Vagina (tissue), 2 donors: ENCODE measurements at regions not wholly inside any gene's neighbourhood (a gene's known extent, or its start where the extent isn't known, plus 50 kb on each side); places are given as distances from the start of the nearest gene placed in this dataset.

Experiments
- DNase-seq, 2 donors: peaks; one replicate each; pipeline ENCODE4 v3.0.0-alpha.2; 2017; ENCODE audit errors: extremely low spot score in 2 of 2
- H3K27ac ChIP-seq: fragments of 200-600 bp; sonication (generic); one replicate; pipeline ENCODE4 v1.5.1; 2019
- H3K27me3 ChIP-seq: fragments of 200-600 bp; sonication (generic); one replicate; pipeline ENCODE4 v1.5.1; 2019
- H3K36me3 ChIP-seq, 2 donors: fragments of 200-600 bp; sonication (generic); one replicate each; pipeline ENCODE4 v1.5.1; 2017 to 2019
- H3K4me1 ChIP-seq: fragments of 200-600 bp; sonication (generic); one replicate; pipeline ENCODE4 v1.5.1; 2019
- H3K4me3 ChIP-seq, 2 donors: fragments of 200-600 bp; sonication (generic); 1 replicate in 1 of 2; 2 replicates in 1 of 2; pipeline ENCODE4 v1.5.1; 2016 to 2019
- H3K9me3 ChIP-seq: fragments of 200-600 bp; sonication (generic); one replicate; pipeline ENCODE4 v1.5.1; 2019
- POLR2A ChIP-seq, 2 donors: fragments of 450-650 bp; IDR thresholded peaks; one replicate each; pipeline ENCODE4 v1.6.1; 2017; ENCODE audit warnings: antibody characterized with exemption in 2 of 2, mild to moderate bottlenecking in 2 of 2, moderate library complexity in 2 of 2
- POLR2AphosphoS5 ChIP-seq, 2 donors: sonication (generic); formaldehyde crosslinking; IDR thresholded peaks; one replicate each; pipeline ENCODE4 v1.9.0; 2017; ENCODE audit warnings: antibody characterized with exemption in 2 of 2, mild to moderate bottlenecking in 2 of 2, low read depth in 1 of 2; ENCODE audit not compliant: insufficient read depth in 1 of 2
- intact Hi-C: fragments of 100-400 bp; cut with DNase I; formaldehyde crosslinking; loops from one replicate; pipeline ENCODE4 v1.15.1; 2023
- TF ChIP-seq, protein P1 (sequence below), 3 experiments: fragments of 450-650 bp in 2 of 3; fragments of 200-600 bp in 1 of 3; sonication (generic) in 1 of 3; IDR thresholded peaks; one replicate each; pipeline ENCODE4 v1.5.1; 2017 to 2019; ENCODE audit warnings: antibody characterized with exemption in 3 of 3, mild to moderate bottlenecking in 2 of 3, moderate library complexity in 2 of 3

- no peak for DNase-seq
- no peak overlapping the region for H3K4me3 ChIP-seq
- no peak overlapping the region for H3K27ac ChIP-seq
- intact Hi-C loops = no loop called here
- H3K9me3 ChIP-seq = no peaks in the 10 kb centered on the region
- H3K27me3 ChIP-seq = no peaks in the 10 kb centered on the region
- no peaks in the 10 kb centered on the region for H3K4me1 ChIP-seq
- TF ChIP-seq, protein P1, sequence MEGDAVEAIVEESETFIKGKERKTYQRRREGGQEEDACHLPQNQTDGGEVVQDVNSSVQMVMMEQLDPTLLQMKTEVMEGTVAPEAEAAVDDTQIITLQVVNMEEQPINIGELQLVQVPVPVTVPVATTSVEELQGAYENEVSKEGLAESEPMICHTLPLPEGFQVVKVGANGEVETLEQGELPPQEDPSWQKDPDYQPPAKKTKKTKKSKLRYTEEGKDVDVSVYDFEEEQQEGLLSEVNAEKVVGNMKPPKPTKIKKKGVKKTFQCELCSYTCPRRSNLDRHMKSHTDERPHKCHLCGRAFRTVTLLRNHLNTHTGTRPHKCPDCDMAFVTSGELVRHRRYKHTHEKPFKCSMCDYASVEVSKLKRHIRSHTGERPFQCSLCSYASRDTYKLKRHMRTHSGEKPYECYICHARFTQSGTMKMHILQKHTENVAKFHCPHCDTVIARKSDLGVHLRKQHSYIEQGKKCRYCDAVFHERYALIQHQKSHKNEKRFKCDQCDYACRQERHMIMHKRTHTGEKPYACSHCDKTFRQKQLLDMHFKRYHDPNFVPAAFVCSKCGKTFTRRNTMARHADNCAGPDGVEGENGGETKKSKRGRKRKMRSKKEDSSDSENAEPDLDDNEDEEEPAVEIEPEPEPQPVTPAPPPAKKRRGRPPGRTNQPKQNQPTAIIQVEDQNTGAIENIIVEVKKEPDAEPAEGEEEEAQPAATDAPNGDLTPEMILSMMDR (IDR thresholded peaks at IDR 0.05) = no peak
- no peak for TF ChIP-seq POLR2A (IDR thresholded peaks at IDR 0.05)
- TF ChIP-seq POLR2AphosphoS5 (IDR thresholded peaks at IDR 0.05; ENCODE audit: insufficient read depth in 1 of 2, low read depth in 1 of 2) = no peak
- H3K36me3 ChIP-seq = no peaks in the 10 kb centered on the region
These were observed 168.3 kb upstream of the VRK2 start for GRCh38 chr2:57878171-57878865.

GRCh38 chr2:57878866-57879210 is 167.8 kb upstream of the VRK2 start:
- intact Hi-C loops = no loop called here
- H3K27ac ChIP-seq = no peak overlapping the region
- H3K36me3 ChIP-seq = no peaks in the 10 kb centered on the region
- no peak overlapping the region for H3K4me3 ChIP-seq
- H3K27me3 ChIP-seq = no peaks in the 10 kb centered on the region
- TF ChIP-seq POLR2A (IDR thresholded peaks at IDR 0.05) = no peak
- DNase-seq = no peak
- no peaks in the 10 kb centered on the region for H3K9me3 ChIP-seq
- no peaks in the 10 kb centered on the region for H3K4me1 ChIP-seq

DNA sequence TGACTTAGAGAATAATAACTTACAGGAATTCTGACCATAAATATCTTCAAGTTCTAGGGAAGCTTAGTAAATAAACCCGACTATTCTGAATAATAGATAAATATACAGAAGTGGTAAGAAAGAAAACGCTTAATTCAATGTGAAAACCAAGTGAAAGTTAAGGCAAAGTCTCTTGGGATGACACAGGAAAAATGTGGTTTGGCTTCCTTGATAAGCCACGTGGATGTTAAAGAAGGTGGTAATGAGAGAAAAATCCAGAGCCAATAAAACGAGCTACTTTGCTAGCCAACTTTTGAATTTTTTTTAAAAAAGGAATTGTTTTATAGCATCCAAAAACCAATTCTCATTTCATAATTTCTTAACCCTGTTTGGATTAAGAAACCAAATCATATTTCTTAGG is 166.2 kb upstream of the VRK2 start:
- no peaks in the 10 kb centered on the region for H3K4me1 ChIP-seq
- no peak overlapping the region for H3K27ac ChIP-seq

GRCh38 chr2:57880967-57881366 is 165.6 kb upstream of the VRK2 start:
- Histone ChIP-seq H3K4me3 (no peak overlapping the region), H3K36me3 (no peaks in the 10 kb centered on the region), H3K4me1 (no peaks in the 10 kb centered on the region), H3K9me3 (no peaks in the 10 kb centered on the region), H3K27ac (no peak overlapping the region), H3K27me3 (no peaks in the 10 kb centered on the region)
- no peak for DNase-seq
- TF ChIP-seq POLR2A (IDR thresholded peaks at IDR 0.05) (no peak), POLR2AphosphoS5 (IDR thresholded peaks at IDR 0.05; ENCODE audit: insufficient read depth in 1 of 2, low read depth in 1 of 2) (no peak)
- TF ChIP-seq, protein P1 (IDR thresholded peaks at IDR 0.05) = no peak
- intact Hi-C loops = no loop called here

More for the DNA sequence above, 166.2 kb upstream of the VRK2 start:
- intact Hi-C loops = no loop called here
- H3K27me3 ChIP-seq = no peaks in the 10 kb centered on the region
- no peak overlapping the region for H3K4me3 ChIP-seq
- no peak for TF ChIP-seq POLR2AphosphoS5 (IDR thresholded peaks at IDR 0.05; ENCODE audit: insufficient read depth in 1 of 2, low read depth in 1 of 2)
- TF ChIP-seq, protein P1 (IDR thresholded peaks at IDR 0.05) = no peak
- no peak for TF ChIP-seq POLR2A (IDR thresholded peaks at IDR 0.05)
- no peaks in the 10 kb centered on the region for H3K36me3 ChIP-seq
- H3K9me3 ChIP-seq = no peaks in the 10 kb centered on the region
- no peak for DNase-seq

- TF ChIP-seq, protein P1 (IDR thresholded peaks at IDR 0.05) = no peak
- no peak for TF ChIP-seq POLR2AphosphoS5 (IDR thresholded peaks at IDR 0.05; ENCODE audit: insufficient read depth in 1 of 2, low read depth in 1 of 2)
- TF ChIP-seq POLR2A (IDR thresholded peaks at IDR 0.05) = no peak
- Histone ChIP-seq H3K27me3 (no peaks in the 10 kb centered on the region), H3K4me3 (no peak overlapping the region), H3K4me1 (no peaks in the 10 kb centered on the region), H3K27ac (no peak overlapping the region), H3K36me3 (no peaks in the 10 kb centered on the region), H3K9me3 (no peaks in the 10 kb centered on the region)
- intact Hi-C loops = no loop called here
- DNase-seq = no peak
These were observed 164.4 kb upstream of the VRK2 start for GRCh38 chr2:57881998-57882888.
